ENCODE measurements at regions not wholly inside any gene's neighbourhood (a gene's known extent, or its start where the extent isn't known, plus 50 kb on each side); places are given as distances from the start of the nearest gene placed in this dataset.

GRCh38 chr5:4337519-4337918, 741.9 kb downstream of the IRX1 start:
- DNase-seq: no peak
- H3K9me3 ChIP-seq (replicated peaks; ENCODE audit: control insufficient read depth, low read depth, low read length): no peaks in the 10 kb centered on the region
- no peak overlapping the region for H3K4me3 ChIP-seq (ENCODE audit: low read length)
- no peaks in the 10 kb centered on the region for H3K27me3 ChIP-seq (ENCODE audit: control insufficient read depth, insufficient read depth, low read length)
- H3K4me1 ChIP-seq (ENCODE audit: control insufficient read depth, insufficient read depth, low read length): no peaks in the 10 kb centered on the region
- no peaks in the 10 kb centered on the region for H3K36me3 ChIP-seq (ENCODE audit: control insufficient read depth, insufficient read depth, low read length)
- WGBS (ENCODE audit: insufficient coverage): 66% methylated on average over 2 of the region's 3 CpGs
- H3K27ac ChIP-seq (ENCODE audit: low read length): no peak overlapping the region

GRCh38 chr5:4339949-4340348, 744.3 kb downstream of the IRX1 start:
- Histone ChIP-seq H3K4me3 (ENCODE audit: low read length) (no peak overlapping the region), H3K4me1 (ENCODE audit: control insufficient read depth, insufficient read depth, low read length) (no peaks in the 10 kb centered on the region), H3K36me3 (ENCODE audit: control insufficient read depth, insufficient read depth, low read length) (no peaks in the 10 kb centered on the region), H3K27me3 (ENCODE audit: control insufficient read depth, insufficient read depth, low read length) (no peaks in the 10 kb centered on the region), H3K27ac (ENCODE audit: low read length) (no peak overlapping the region), H3K9me3 (replicated peaks; ENCODE audit: control insufficient read depth, low read depth, low read length) (no peaks in the 10 kb centered on the region)
- WGBS (ENCODE audit: insufficient coverage): 90% methylated on average over 8 of the region's 9 CpGs
- no peak for DNase-seq

DNA sequence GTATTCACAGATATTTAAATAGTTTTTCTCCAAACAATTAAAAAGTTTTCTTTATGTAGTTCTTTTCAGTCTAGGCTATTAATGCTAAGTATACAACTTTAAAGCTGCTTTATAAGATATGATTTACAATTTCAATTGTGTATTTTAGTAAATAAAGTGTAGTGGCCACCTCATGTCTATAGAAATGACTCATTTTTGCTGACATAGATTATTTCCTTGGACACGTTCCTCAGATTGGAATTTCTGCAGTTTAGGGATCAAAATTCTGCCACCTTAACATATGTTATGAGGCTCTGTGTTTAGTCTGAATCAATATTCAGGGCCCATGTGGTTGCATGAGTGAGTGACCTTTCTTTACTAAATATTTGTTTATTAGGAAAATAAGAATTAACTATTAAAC, 750.2 kb downstream of the IRX1 start:
- DNase-seq: no peak
- Histone ChIP-seq H3K36me3 (ENCODE audit: control insufficient read depth, insufficient read depth, low read length) (no peaks in the 10 kb centered on the region), H3K27me3 (ENCODE audit: control insufficient read depth, insufficient read depth, low read length) (no peaks in the 10 kb centered on the region), H3K27ac (ENCODE audit: low read length) (no peak overlapping the region), H3K4me3 (ENCODE audit: low read length) (no peak overlapping the region), H3K9me3 (replicated peaks; ENCODE audit: control insufficient read depth, low read depth, low read length) (no peaks in the 10 kb centered on the region), H3K4me1 (ENCODE audit: control insufficient read depth, insufficient read depth, low read length) (no peaks in the 10 kb centered on the region)
- WGBS (ENCODE audit: insufficient coverage): no CpG with 5 or more reads among the region's 1 CpG

DNA sequence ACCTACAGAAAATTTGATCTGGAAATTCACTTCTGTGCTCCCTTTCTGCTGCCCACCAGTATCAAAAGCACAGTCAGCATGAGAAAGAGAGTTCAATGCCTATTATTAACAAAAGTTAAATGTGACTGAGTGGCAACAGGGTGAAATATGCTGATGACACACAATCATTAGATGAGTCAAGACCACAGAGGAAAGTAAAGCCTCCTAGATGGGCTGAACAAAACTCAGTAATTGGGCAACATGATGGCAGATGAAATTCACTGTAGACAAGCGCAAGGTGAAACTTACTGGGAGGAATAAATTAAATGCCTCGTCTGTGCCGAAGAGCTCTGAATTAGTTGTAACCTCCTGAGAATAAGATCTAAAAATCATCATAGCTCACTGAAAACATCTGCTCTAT, 752.8 kb downstream of the IRX1 start:
- H3K27ac ChIP-seq (ENCODE audit: low read length): no peak overlapping the region
- no peaks in the 10 kb centered on the region for H3K9me3 ChIP-seq (replicated peaks; ENCODE audit: control insufficient read depth, low read depth, low read length)
- H3K36me3 ChIP-seq (ENCODE audit: control insufficient read depth, insufficient read depth, low read length): no peaks in the 10 kb centered on the region
- WGBS (ENCODE audit: insufficient coverage): no CpG with 5 or more reads among the region's 3 CpGs
- DNase-seq: no peak
- no peaks in the 10 kb centered on the region for H3K4me1 ChIP-seq (ENCODE audit: control insufficient read depth, insufficient read depth, low read length)
- no peak overlapping the region for H3K4me3 ChIP-seq (ENCODE audit: low read length)
- H3K27me3 ChIP-seq (ENCODE audit: control insufficient read depth, insufficient read depth, low read length): no peaks in the 10 kb centered on the region

GRCh38 chr5:4348919-4349318, 753.3 kb downstream of the IRX1 start:
- no CpG with 5 or more reads among the region's 3 CpGs for WGBS (ENCODE audit: insufficient coverage)
- no peak overlapping the region for H3K4me3 ChIP-seq (ENCODE audit: low read length)
- no peaks in the 10 kb centered on the region for H3K4me1 ChIP-seq (ENCODE audit: control insufficient read depth, insufficient read depth, low read length)
- no peaks in the 10 kb centered on the region for H3K9me3 ChIP-seq (replicated peaks; ENCODE audit: control insufficient read depth, low read depth, low read length)
- no peak for DNase-seq
- no peak overlapping the region for H3K27ac ChIP-seq (ENCODE audit: low read length)
- no peaks in the 10 kb centered on the region for H3K36me3 ChIP-seq (ENCODE audit: control insufficient read depth, insufficient read depth, low read length)
- H3K27me3 ChIP-seq (ENCODE audit: control insufficient read depth, insufficient read depth, low read length): no peaks in the 10 kb centered on the region

GRCh38 chr5:4356201-4356600, 760.6 kb downstream of the IRX1 start:
- DNase-seq: no peak
- no peaks in the 10 kb centered on the region for H3K36me3 ChIP-seq (ENCODE audit: control insufficient read depth, insufficient read depth, low read length)
- H3K27me3 ChIP-seq (ENCODE audit: control insufficient read depth, insufficient read depth, low read length): no peaks in the 10 kb centered on the region
- no peaks in the 10 kb centered on the region for H3K9me3 ChIP-seq (replicated peaks; ENCODE audit: control insufficient read depth, low read depth, low read length)
- H3K4me1 ChIP-seq (ENCODE audit: control insufficient read depth, insufficient read depth, low read length): no peaks in the 10 kb centered on the region
- H3K27ac ChIP-seq (ENCODE audit: low read length): no peak overlapping the region
- no peak overlapping the region for H3K4me3 ChIP-seq (ENCODE audit: low read length)
- WGBS (ENCODE audit: insufficient coverage): 0% methylated on average over 1 of the region's 6 CpGs

DNA sequence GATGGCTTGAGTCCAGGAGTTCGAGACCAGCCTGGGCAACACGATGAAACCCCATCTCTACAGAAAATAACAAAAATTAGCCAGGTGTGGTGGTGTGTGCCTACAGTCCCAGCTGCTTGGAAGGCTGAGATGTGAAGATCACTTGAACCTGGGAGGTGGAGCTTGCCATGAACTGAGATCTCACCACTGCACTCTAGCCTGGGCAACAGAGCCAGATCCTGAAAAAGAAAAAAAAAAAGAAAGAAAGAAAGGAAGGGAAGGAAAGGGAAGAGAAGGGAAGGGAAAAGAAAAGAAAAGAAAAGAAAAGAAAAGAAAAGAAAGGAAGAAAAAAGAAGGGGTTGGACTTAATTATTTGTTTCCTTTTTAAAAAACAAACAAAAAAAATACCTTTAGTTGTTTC, 764.2 kb downstream of the IRX1 start:
- no peak overlapping the region for H3K27ac ChIP-seq (ENCODE audit: low read length)
- H3K4me1 ChIP-seq (ENCODE audit: control insufficient read depth, insufficient read depth, low read length): no peaks in the 10 kb centered on the region
- H3K36me3 ChIP-seq (ENCODE audit: control insufficient read depth, insufficient read depth, low read length): no peaks in the 10 kb centered on the region
- H3K4me3 ChIP-seq (ENCODE audit: low read length): no peak overlapping the region
- no CpG with 5 or more reads among the region's 2 CpGs for WGBS (ENCODE audit: insufficient coverage)
- no peak for DNase-seq
- no peaks in the 10 kb centered on the region for H3K27me3 ChIP-seq (ENCODE audit: control insufficient read depth, insufficient read depth, low read length)
- H3K9me3 ChIP-seq (replicated peaks; ENCODE audit: control insufficient read depth, low read depth, low read length): no peaks in the 10 kb centered on the region

- Histone ChIP-seq H3K27ac (ENCODE audit: low read length) (no peak overlapping the region), H3K4me1 (ENCODE audit: control insufficient read depth, insufficient read depth, low read length) (no peaks in the 10 kb centered on the region), H3K4me3 (ENCODE audit: low read length) (no peak overlapping the region), H3K36me3 (ENCODE audit: control insufficient read depth, insufficient read depth, low read length) (no peaks in the 10 kb centered on the region), H3K27me3 (ENCODE audit: control insufficient read depth, insufficient read depth, low read length) (no peaks in the 10 kb centered on the region), H3K9me3 (replicated peaks; ENCODE audit: control insufficient read depth, low read depth, low read length) (no peaks in the 10 kb centered on the region)
- no peak for DNase-seq
- no CpG with 5 or more reads among the region's 3 CpGs for WGBS (ENCODE audit: insufficient coverage)
Observed at GRCh38 chr5:4361753-4362152, 766.1 kb downstream of the IRX1 start.

- no peak for DNase-seq
- Histone ChIP-seq H3K9me3 (replicated peaks; ENCODE audit: control insufficient read depth, low read depth, low read length) (no peaks in the 10 kb centered on the region), H3K4me3 (ENCODE audit: low read length) (no peak overlapping the region), H3K4me1 (ENCODE audit: control insufficient read depth, insufficient read depth, low read length) (no peaks in the 10 kb centered on the region), H3K27me3 (ENCODE audit: control insufficient read depth, insufficient read depth, low read length) (no peaks in the 10 kb centered on the region), H3K27ac (ENCODE audit: low read length) (no peak overlapping the region), H3K36me3 (ENCODE audit: control insufficient read depth, insufficient read depth, low read length) (no peaks in the 10 kb centered on the region)
- WGBS (ENCODE audit: insufficient coverage): 100% methylated on average over 1 of the region's 2 CpGs
Observed at GRCh38 chr5:4362411-4362810, 766.8 kb downstream of the IRX1 start.

- H3K4me3 ChIP-seq (ENCODE audit: low read length): no peak overlapping the region
- WGBS (ENCODE audit: insufficient coverage): no CpG with 5 or more reads among the region's 2 CpGs
- no peaks in the 10 kb centered on the region for H3K9me3 ChIP-seq (replicated peaks; ENCODE audit: control insufficient read depth, low read depth, low read length)
- H3K27ac ChIP-seq (ENCODE audit: low read length): no peak overlapping the region
- no peaks in the 10 kb centered on the region for H3K36me3 ChIP-seq (ENCODE audit: control insufficient read depth, insufficient read depth, low read length)
- no peak for DNase-seq
- H3K27me3 ChIP-seq (ENCODE audit: control insufficient read depth, insufficient read depth, low read length): no peaks in the 10 kb centered on the region
- no peaks in the 10 kb centered on the region for H3K4me1 ChIP-seq (ENCODE audit: control insufficient read depth, insufficient read depth, low read length)
Observed at GRCh38 chr5:4363045-4363444, 767.4 kb downstream of the IRX1 start.

DNA sequence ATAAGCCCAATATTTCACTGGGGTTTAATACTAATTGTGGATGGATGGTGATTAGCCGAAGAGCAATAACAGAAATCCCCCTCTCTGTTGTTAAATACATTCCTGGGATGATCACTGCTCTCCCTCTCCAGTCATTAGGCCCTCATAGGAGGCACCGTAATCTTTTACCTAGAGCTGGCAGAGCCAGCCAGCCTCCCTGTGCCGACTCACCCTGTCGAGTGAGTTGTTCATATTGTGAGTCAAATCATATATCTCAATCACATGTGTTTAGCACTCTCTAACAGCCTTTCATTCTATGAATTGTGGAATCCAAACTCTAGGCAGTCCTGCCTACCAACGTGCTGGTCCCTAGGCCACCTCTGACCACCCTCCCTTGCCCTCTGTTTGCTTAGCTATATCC, 771.0 kb downstream of the IRX1 start:
- Histone ChIP-seq H3K27me3 (ENCODE audit: control insufficient read depth, insufficient read depth, low read length) (no peaks in the 10 kb centered on the region), H3K27ac (ENCODE audit: low read length) (no peak overlapping the region), H3K9me3 (replicated peaks; ENCODE audit: control insufficient read depth, low read depth, low read length) (no peaks in the 10 kb centered on the region), H3K4me1 (ENCODE audit: control insufficient read depth, insufficient read depth, low read length) (no peaks in the 10 kb centered on the region), H3K4me3 (ENCODE audit: low read length) (no peak overlapping the region), H3K36me3 (ENCODE audit: control insufficient read depth, insufficient read depth, low read length) (no peaks in the 10 kb centered on the region)
- no peak for DNase-seq
- 33% methylated on average over 1 of the region's 5 CpGs for WGBS (ENCODE audit: insufficient coverage)

Measured in muscle of leg (tissue), 3 donors.